ENCODE measurements at regions not wholly inside any gene's neighbourhood (a gene's known extent, or its start where the extent isn't known, plus 50 kb on each side); places are given as distances from the start of the nearest gene placed in this dataset.

- TF ChIP-seq CTCF (IDR thresholded peaks at IDR 0.05; ENCODE audit: low read depth, low read length), result no peak
- TF ChIP-seq EZH2phosphoT487 (IDR thresholded peaks at IDR 0.05; ENCODE audit: low read depth), result no peak
Observed at GRCh38 chr5:93929131-93929530, 187.7 kb upstream of the POU5F2 start.
